NCI-H1092 treated with DMSO at 0.1 percent for 48 hours (cell line): ENCODE measurements at regions not wholly inside any gene's neighbourhood (a gene's known extent, or its start where the extent isn't known, plus 50 kb on each side); places are given as distances from the start of the nearest gene placed in this dataset.
"Not testable (repeated sequence)": the region's sequence is repeated elsewhere in the genome, so short reads cannot be mapped to it uniquely, and the experiment has no call there.

ENCODE experiments used
- DNase-seq: peaks from one replicate; lab custom pipeline; 2025; lab: John Stamatoyannopoulos, UW

- DNase-seq = no peak
Measured at GRCh38 chr16:22681554-22682291, 132.2 kb upstream of the HS3ST2 start.

DNA sequence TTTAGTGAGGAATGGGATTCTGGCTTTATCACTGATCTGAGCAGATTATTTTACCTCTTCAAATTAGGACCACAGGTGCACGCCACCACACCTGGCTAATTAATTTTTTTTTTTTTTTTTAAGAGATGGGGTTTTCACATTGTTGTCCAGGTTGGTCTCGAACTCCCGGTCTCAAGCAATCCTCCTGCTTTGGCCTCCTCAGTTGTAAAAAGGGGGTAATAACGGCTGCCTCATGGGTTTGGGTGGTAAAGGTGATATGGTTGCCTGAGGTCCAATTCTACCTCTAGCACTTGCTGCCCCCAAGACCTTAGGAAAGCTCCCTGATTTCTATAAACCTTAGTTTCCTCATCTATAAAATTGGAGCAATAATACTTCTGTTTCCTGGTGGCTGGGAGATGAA, 130.7 kb upstream of the HS3ST2 start:
- DNase-seq = no peak

- DNase-seq = no peak
Measured at GRCh38 chr16:22683730-22684573, 130.0 kb upstream of the HS3ST2 start.

- DNase-seq = no peak
Measured at GRCh38 chr16:22684574-22685458, 129.1 kb upstream of the HS3ST2 start.

DNA sequence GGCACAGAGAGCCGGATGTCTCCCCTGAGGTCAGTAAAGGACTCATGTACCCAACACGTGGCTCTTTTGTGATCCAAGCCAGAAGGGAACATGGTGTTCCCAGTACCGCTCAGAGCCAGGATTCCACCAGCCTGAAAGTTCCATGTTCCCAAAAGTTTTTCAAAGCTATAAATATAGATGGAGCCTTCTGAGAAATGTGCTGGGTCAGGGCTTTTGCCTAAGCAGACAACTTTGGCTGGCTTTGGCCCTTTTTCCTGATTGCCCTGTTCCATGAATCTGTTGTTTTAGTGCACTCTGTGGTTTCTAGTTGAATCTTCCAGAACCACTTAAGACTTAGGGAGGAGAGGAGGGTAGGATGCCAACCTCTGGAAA, 128.5 kb upstream of the HS3ST2 start:
- DNase-seq = no peak

- no peak for DNase-seq
Measured at GRCh38 chr16:22687031-22687530, 126.9 kb upstream of the HS3ST2 start.

GRCh38 chr16:22688463-22688862, 125.5 kb upstream of the HS3ST2 start:
- DNase-seq = no peak

GRCh38 chr16:22688930-22689329, 125.0 kb upstream of the HS3ST2 start:
- DNase-seq = no peak

- no peak for DNase-seq
Measured at GRCh38 chr16:22691335-22691734, 122.6 kb upstream of the HS3ST2 start.

GRCh38 chr16:22692034-22692433, 121.9 kb upstream of the HS3ST2 start:
- no peak for DNase-seq

DNA sequence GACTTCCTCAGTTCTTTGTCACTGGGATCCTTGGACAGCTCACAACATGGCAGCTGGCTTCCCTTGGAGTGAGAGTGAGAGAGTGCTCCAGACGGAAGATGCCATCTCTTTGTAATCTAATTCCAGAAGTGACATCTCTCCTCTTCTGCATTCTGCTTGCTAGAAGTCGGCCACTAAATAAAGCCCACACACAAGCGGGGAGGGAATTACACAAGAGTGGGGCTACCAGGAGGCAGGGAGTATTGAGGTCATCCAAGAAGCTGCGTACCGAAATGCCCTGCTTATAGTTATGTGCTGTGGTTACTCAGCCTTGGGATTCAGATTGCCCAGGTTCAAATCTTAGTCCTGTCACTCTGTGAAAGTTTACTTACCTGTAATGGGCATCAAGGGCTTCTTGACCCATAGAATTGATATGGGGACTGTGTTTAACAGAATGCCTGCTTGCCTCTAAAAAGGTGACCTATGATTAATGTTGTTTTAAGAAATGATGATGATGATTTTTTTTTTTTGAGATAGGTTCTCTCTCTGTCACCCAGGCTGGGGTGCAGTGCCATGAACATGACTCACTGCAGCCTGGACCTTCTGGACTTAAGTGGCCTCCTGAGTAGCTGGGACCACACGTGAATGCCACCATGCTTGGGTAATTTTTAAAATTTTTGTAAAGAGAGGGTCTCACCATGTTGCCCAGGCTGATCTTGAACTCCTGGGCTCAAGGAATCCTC, 120.9 kb upstream of the HS3ST2 start:
- no peak for DNase-seq

DNA sequence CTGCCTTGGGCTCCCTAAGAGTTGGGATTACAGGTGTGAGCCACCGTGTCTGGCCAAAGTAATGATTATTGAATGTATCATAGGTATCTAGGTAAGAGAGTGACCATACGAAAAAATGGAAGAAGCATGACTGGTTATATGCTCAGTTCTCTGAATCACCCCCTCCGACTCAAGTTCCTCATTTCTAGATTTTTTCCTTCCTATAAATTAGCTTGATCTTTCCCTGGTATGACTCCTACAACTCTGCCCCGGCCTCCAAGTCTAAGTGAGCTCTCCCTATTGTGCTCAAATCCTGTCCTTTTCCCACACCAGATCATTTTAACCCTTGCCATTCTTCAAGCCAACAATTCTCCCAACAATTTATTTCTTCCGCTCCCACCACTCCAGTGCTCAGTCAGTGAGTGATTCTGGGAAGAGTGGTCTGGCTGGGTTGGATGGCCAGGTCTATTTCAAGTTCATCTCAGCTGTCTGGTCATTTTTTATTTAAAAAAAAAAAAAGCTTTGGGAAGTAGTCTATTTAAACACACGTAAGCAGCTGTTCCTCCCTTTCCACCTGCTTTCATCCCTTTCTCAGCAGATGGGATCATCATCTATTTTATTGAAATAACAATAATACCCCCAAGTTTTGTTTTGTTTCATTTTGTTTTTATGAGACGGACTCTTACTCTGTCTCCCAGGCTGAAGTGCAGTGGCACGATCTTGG, 120.2 kb upstream of the HS3ST2 start:
- no peak for DNase-seq

GRCh38 chr16:22694887-22695382, 119.0 kb upstream of the HS3ST2 start:
- no peak for DNase-seq

DNA sequence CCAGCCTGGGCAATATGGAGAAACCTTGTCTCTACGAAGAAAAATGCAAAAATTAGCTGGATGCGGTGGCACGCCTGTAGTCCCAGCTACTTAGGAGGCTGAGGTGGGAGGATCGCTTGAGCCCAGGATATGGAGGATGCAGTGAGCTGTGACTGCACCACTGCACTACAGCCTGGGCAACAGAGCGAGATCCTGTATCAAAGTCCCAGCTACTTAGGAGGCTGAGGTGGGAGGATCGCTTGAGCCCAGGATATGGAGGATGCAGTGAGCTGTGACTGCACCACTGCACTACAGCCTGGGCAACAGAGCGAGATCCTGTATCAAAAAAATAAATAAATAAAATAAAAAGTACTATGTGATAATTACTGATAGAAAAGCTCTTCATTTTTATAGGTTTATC, 118.2 kb upstream of the HS3ST2 start:
- not testable (repeated sequence) for DNase-seq

DNA sequence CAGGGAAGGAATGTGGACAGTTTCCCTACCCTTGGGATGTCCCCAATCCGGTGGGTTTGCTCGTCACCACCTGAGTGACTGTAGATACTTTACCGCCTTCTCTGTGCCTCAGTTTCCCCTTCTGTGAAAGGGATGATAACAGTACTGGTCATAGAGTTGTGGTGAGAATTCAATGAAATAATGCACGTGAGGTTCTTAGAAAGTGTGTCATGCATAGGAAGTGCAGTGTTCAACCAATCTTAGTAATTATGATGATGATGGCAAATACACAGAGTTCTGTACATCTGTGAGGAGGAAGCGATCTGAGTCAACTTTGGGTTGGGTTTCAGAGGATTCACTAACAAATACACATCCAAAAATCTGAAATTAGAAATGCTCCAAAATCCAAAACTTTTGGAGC, 114.6 kb upstream of the HS3ST2 start:
- DNase-seq = no peak

DNA sequence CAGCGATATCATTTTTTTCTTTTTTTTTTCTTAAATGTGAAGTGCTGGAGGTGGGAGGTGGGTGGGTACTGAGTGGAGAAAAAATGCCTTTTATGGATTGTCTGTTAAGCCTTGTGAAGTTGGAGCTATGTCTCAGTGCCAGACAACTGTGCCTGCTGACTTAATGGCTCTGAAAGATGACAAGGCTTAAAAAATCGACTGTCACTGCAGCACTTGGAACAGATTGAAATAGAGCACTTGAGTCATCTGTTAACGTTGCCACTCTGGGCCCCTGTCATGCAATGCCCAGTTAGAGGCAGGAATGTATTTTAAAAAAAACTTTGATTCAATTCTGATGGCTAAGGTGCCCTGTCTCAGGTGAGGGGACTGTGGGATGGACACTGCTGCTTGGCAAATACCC, 108.2 kb upstream of the HS3ST2 start:
- DNase-seq = no peak

DNA sequence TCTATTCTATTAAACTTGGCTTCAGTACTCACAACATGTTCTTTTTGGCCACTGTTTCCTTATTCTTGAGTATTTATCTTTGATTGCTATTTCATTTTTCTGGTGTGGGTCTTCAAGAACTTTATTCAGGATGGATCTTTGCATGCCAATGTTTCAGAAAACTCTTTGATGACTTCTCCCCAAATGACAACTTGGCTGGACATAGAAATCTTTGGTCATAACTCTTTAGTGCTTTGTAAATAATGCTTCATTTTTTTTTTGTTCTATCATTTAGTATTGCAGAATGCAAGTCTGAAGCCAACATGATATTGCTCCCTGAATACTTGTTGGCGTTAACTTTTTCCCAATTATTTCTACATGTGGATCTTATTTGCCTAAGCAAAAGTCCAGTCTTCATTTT, 103.6 kb upstream of the HS3ST2 start:
- no peak for DNase-seq

DNA sequence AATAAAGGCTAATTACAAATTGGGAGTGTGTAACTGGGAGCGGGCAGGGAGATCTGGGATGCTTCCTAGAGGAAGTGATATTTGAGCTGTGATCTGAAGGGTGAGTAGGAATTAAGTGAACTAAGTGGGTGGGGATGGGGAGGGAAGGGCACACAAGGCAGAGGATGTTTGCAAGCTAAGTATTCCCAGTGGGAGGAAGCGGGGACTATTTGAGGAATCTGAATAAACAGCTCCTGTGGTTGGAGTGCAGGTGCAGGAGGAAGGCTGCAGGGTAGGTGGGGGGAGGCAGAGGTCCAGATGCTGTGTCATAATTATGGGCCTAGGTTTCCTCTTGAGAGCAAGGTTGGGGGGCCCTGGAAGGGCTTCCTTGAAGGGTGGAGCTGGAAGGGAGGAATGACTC, 102.1 kb upstream of the HS3ST2 start:
- no peak for DNase-seq

GRCh38 chr16:22712471-22712870, 101.5 kb upstream of the HS3ST2 start:
- no peak for DNase-seq

GRCh38 chr16:22718598-22718997, 95.4 kb upstream of the HS3ST2 start:
- not testable (repeated sequence) for DNase-seq

DNA sequence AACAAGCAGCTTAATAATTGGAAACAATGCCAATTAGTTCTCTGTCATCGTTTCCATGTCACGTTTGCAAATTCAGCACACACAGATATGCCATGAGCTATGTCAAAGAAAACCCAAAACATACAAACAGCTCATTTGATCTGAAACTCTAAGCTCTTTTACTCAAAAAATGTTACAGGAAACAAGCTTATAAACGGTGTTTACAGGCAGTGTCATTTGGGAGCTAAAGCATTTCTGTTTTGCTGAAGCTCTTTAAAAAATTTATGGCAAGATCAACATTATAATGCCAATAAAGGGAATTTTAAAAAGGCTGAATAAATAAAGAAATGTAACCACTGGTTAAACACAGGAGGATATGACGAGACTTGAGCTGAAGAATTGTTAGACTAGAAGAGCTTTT, 94.0 kb upstream of the HS3ST2 start:
- DNase-seq = no peak
